Ishikawa (cell line): ENCODE measurements at regions not wholly inside any gene's neighbourhood (a gene's known extent, or its start where the extent isn't known, plus 50 kb on each side); places are given as distances from the start of the nearest gene placed in this dataset.

ENCODE experiments used
- CEBPB ChIP-seq: IDR thresholded peaks from 2 replicates; pipeline ENCODE4 v1.6.1; 2012
- CREB1 ChIP-seq: IDR thresholded peaks from 2 replicates; pipeline ENCODE4 v1.6.1; 2012; ENCODE audit warnings: low read depth
- EGR1 ChIP-seq: IDR thresholded peaks from 2 replicates; pipeline ENCODE4 v1.6.1; 2012
- EP300 ChIP-seq: IDR thresholded peaks from 2 replicates; pipeline ENCODE4 v1.6.1; 2012; ENCODE audit warnings: borderline replicate concordance
- FOXM1 ChIP-seq: IDR thresholded peaks from 2 replicates; pipeline ENCODE4 v1.6.1; 2012; ENCODE audit warnings: low read depth, borderline replicate concordance
- NFIC ChIP-seq: IDR thresholded peaks from 2 replicates; pipeline ENCODE4 v1.6.1; 2012
- RAD21 ChIP-seq: IDR thresholded peaks from 2 replicates; pipeline ENCODE4 v1.6.1; 2012; ENCODE audit warnings: low read depth
- TAF1 ChIP-seq: IDR thresholded peaks from 2 replicates; pipeline ENCODE4 v1.6.1; 2012; ENCODE audit warnings: low read depth, mild to moderate bottlenecking
- TCF12 ChIP-seq: IDR thresholded peaks from 2 replicates; pipeline ENCODE4 v1.6.1; 2012; ENCODE audit warnings: low read depth
- TEAD4 ChIP-seq: IDR thresholded peaks from 2 replicates; pipeline ENCODE4 v1.6.1; 2012
- YY1 ChIP-seq: IDR thresholded peaks from 2 replicates; pipeline ENCODE4 v1.6.1; 2012; ENCODE audit warnings: low read depth
- ZBTB7A ChIP-seq: IDR thresholded peaks from 2 replicates; pipeline ENCODE4 v1.6.1; 2012; ENCODE audit warnings: low read depth
- TF ChIP-seq, protein P1 (sequence below): IDR thresholded peaks from 2 replicates; pipeline ENCODE4 v1.6.1; 2012
- TF ChIP-seq, protein P2 (sequence below): IDR thresholded peaks from 2 replicates; pipeline ENCODE4 v1.6.1; 2012; ENCODE audit warnings: low read depth, mild to moderate bottlenecking
- TF ChIP-seq, protein P3 (sequence below): IDR thresholded peaks from 2 replicates; pipeline ENCODE4 v1.6.1; 2012

DNA sequence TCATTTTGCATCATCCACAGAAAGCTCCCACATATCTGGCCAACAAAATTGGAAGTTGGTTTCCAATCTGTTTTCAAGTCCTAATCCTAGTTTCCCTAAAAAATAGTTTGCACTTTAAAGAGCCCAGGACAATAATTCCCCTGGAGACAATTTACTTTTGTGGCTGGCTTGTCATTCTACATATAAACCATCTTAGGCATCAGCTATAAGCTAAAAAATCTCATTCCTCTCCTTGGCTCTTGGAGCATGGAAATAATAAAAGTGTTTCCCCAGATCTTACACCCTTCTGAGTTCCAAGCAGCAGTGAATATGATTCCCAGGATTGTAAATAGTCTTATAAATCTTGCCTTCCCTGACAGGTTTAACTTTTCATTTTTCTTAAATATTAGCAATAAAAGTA, 89.1 kb upstream of the NUDT4 start:
- TF ChIP-seq FOXM1 (no peak), EGR1 (no peak), CREB1 (no peak), YY1 (no peak), CEBPB (no peak), NFIC (no peak), RAD21 (no peak), TEAD4 (no peak), TCF12 (no peak), TAF1 (no peak), ZBTB7A (no peak), EP300 (no peak)
- TF ChIP-seq, protein P1, sequence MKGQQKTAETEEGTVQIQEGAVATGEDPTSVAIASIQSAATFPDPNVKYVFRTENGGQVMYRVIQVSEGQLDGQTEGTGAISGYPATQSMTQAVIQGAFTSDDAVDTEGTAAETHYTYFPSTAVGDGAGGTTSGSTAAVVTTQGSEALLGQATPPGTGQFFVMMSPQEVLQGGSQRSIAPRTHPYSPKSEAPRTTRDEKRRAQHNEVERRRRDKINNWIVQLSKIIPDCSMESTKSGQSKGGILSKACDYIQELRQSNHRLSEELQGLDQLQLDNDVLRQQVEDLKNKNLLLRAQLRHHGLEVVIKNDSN: no peak
- TF ChIP-seq, protein P2, sequence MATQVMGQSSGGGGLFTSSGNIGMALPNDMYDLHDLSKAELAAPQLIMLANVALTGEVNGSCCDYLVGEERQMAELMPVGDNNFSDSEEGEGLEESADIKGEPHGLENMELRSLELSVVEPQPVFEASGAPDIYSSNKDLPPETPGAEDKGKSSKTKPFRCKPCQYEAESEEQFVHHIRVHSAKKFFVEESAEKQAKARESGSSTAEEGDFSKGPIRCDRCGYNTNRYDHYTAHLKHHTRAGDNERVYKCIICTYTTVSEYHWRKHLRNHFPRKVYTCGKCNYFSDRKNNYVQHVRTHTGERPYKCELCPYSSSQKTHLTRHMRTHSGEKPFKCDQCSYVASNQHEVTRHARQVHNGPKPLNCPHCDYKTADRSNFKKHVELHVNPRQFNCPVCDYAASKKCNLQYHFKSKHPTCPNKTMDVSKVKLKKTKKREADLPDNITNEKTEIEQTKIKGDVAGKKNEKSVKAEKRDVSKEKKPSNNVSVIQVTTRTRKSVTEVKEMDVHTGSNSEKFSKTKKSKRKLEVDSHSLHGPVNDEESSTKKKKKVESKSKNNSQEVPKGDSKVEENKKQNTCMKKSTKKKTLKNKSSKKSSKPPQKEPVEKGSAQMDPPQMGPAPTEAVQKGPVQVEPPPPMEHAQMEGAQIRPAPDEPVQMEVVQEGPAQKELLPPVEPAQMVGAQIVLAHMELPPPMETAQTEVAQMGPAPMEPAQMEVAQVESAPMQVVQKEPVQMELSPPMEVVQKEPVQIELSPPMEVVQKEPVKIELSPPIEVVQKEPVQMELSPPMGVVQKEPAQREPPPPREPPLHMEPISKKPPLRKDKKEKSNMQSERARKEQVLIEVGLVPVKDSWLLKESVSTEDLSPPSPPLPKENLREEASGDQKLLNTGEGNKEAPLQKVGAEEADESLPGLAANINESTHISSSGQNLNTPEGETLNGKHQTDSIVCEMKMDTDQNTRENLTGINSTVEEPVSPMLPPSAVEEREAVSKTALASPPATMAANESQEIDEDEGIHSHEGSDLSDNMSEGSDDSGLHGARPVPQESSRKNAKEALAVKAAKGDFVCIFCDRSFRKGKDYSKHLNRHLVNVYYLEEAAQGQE: no peak
- TF ChIP-seq, protein P3, sequence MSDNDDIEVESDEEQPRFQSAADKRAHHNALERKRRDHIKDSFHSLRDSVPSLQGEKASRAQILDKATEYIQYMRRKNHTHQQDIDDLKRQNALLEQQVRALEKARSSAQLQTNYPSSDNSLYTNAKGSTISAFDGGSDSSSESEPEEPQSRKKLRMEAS: no peak

DNA sequence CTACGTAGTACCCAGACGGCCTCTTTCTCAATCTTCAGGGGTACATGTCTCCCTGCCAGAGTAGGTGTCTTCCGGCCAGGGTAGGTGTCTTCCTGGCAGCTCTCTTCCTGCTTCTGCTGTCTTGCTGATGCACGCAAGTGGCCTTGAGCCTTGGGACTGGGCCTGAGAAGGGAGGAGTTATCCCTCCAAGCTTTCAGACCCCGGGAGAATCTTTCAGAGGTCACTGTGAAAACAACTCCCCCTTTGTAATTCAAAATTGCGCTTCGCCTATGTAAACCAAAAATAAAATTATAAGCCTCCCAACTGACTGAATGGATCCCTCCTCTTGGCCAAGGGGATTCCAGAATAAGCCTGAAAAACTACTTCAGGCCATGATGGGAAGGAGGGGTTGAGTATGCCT, 87.3 kb upstream of the NUDT4 start:
- no peak for TF ChIP-seq CEBPB
- no peak for TF ChIP-seq RAD21
- TF ChIP-seq, protein P3: no peak
- no peak for TF ChIP-seq TCF12
- TF ChIP-seq TEAD4: no peak
- TF ChIP-seq ZBTB7A: no peak
- no peak for TF ChIP-seq FOXM1
- TF ChIP-seq, protein P1: no peak
- TF ChIP-seq EP300: no peak
- no peak for TF ChIP-seq YY1
- TF ChIP-seq TAF1: no peak
- TF ChIP-seq NFIC: no peak
- no peak for TF ChIP-seq EGR1
- TF ChIP-seq, protein P2: no peak
- TF ChIP-seq CREB1: no peak

DNA sequence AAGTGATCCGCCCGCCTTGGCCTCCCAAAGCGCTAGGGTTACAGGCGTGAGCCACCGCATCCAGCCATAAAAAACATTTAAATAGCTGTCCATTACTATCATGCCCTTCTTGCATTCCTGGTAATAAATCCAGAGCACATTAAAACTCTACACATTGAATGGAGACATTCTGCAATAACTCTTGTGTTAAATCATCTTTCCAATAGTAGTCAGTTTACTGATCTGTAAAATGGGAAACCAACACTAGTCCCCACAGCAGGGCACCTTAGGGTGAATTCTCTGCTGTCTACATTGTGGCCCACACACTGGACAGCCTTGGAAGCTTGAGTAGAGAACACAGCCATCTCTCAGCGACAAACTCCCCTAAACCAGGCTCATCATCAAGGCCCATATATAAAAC, 85.5 kb upstream of the NUDT4 start:
- TF ChIP-seq, protein P3: no peak
- no peak for TF ChIP-seq TCF12
- no peak for TF ChIP-seq ZBTB7A
- TF ChIP-seq NFIC: no peak
- TF ChIP-seq TAF1: no peak
- TF ChIP-seq EGR1: no peak
- TF ChIP-seq CEBPB: no peak
- TF ChIP-seq FOXM1: no peak
- TF ChIP-seq, protein P2: no peak
- TF ChIP-seq TEAD4: no peak
- TF ChIP-seq, protein P1: no peak
- no peak for TF ChIP-seq EP300
- TF ChIP-seq CREB1: no peak
- TF ChIP-seq RAD21: no peak
- no peak for TF ChIP-seq YY1

DNA sequence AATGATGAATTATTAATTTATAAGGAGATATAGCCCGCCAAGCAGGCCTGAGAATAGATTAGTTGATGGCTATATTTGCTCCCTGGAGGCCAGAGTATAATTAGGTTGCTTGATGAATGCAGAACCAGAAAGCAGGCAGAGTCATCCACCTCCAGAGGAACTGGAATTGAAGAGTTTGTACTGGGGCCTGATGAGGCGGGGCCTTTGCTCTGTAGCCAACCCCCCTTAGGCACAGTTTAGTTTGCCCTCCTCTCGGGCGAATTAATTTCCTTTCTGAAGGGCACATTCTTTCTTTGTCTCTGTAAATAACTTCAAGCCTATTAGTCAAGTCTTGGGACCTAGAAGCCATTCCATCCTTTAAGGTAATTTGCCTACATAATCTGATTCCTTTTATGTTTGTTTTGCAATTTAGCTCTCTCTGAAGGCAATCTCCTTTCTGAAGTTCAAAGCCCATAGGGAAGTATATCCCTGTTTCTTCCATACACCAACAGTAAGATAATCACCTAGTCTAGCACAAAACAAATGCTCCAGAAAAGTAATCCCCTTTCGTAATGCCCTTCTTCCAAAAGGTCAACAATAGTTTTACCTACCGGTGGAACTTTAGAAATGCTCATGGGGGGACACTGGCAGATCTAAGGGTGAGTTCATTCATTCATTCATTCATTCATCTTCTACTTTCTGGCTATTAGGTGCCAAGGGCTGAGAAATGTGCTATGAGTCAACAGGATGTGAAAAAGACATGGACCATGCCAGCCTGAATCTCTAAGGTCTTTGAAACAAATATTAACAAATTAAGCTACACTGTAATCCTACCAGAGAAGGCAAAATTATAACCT, 84.8 kb upstream of the NUDT4 start:
- TF ChIP-seq EP300: no peak
- TF ChIP-seq CEBPB: no peak
- TF ChIP-seq, protein P2: no peak
- TF ChIP-seq TEAD4: no peak
